Stimulated activated CD4-positive, alpha-beta T cell treated with anti-CD3 and anti-CD28 coated beads, Interleukin-1b, Interleukin-23, amount 100 ng/mL, for 48 hours (primary cell): ENCODE measurements at regions not wholly inside any gene's neighbourhood (a gene's known extent, or its start where the extent isn't known, plus 50 kb on each side); places are given as distances from the start of the nearest gene placed in this dataset.

ENCODE experiments used
- DNase-seq: peaks from one replicate; pipeline ENCODE4 v3.0.0-alpha.2; 2020

GRCh38 chr9:79801459-79801858 is 229.7 kb downstream of the TLE4 start:
- no peak for DNase-seq

GRCh38 chr9:79800578-79800977 is 228.8 kb downstream of the TLE4 start:
- DNase-seq = no peak

DNA sequence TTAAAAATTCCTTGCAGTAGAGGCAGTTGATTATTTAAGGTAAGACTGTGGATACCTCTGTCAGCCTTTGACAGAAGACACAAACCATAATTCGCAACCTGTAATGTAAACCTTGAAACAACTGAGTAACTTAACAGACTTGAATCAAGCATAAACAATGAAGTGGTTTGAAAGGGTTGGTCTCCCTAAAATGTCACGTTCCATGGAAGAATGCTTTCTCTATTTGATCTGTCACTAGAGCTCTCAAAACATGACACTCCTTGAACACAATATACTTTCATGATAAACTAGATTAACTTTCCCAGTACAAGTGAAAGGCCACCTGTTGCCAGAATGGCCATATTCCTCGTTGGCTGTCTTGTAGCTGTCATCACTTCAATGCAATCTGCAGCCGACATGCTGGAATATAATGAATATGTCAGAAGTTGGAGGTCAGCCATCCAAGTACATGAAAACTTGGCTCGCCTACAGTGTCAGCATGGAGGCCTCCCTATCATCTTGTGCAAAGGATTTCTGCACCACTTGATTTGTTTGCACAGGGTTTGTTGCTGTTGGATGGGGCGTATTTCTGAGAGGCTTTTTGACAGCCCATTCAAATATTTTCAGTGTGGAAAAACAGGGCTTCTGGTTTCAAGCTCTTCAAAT is 228.0 kb downstream of the TLE4 start:
- DNase-seq = no peak

DNA sequence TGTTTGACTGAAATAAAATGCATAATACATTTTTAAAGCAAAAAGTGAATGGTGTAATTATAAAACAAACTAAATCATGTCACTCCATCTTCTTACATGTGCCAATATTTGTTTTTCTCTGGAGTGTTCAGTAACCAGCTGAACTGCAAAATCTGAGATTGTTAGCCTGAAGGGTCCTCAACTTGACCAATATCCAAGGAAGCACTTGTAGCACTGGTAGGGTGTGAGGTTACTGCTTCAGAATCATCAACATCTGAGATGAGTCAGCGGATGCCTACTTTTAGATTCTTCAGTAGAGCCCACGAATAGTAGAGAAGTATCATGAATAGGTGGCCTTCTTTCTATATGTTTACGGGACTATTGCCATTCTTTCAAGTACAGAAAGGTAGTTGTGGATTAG is 226.7 kb downstream of the TLE4 start:
- no peak for DNase-seq

DNA sequence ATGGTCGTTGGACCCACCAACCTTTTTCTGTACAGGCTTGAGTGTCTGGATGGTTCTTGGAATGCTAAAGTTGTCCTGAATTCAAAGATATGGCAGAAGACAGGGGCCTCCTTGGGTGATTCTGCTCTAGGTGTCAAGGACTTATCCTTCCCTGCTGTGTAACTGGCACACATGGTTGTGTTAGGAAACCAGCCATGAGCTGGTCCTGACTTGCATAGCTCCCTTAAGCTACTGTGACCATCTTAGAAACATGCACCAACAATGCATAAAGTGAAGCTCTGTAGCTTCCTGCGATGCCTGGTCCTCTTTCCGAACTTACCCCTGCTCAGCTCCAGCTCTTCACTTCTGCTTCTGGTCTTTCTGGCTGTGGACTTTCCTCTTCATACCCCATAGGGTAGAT is 224.6 kb downstream of the TLE4 start:
- no peak for DNase-seq

GRCh38 chr9:79788662-79789061 is 216.9 kb downstream of the TLE4 start:
- DNase-seq = no peak

DNA sequence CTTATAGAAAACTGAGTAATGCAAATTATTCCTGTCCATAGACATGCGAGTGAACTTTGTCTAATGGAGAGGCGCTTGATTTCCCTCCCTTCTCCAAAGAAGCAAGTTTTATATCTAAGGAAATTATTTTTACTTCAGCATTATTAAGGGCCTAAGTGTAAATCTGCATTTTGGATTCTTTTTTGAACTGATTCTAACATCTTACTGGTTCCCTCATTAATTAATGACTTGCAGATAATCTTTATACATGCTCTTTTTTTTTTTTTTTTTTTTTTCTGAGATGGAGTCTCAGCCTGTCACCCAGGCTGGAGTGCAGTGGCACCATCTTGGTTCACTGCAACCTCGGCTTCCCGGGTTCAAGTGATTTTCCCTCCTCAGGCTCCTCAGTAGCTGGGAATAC is 209.5 kb downstream of the TLE4 start:
- no peak for DNase-seq

DNA sequence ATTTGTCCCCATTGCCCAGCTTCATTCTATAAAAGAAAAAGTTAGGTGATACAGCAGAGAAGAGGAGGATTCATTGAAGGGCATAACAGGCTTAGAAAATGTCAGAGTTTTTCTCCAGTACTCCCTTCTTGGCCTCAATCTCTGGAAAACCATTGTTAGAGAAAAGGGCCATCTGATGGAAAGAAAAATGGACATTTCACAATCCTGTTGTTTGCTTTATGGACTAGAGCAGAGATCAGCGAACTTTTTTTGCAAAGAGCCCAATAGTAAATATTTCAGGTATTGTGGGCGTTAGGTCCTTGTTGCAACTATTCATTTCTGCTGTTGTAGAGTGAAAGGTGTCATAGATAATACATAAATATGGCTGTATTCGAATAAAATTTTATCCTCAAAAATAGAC is 208.8 kb downstream of the TLE4 start:
- no peak for DNase-seq

DNA sequence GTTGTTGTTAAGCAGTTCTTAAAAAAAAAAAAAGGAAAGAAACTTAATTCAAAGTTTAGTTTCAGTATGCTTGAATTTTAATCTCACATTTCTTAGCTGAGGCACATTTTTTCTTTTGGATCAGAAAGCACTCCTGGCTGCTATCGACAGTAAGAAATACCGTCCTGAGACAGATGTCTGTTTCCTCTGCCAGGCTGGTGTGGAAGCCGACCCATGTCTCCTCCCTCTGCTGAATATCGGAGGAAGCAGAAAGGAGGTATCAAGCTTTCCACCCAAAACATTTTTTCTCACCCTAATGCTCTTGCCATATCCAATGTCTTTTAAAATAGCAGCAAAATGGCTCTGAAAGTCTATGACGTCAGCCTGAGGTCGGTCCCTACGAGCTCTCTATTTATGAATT is 208.1 kb downstream of the TLE4 start:
- DNase-seq = no peak

- DNase-seq = no peak
Observed at GRCh38 chr9:79778581-79778980, 206.8 kb downstream of the TLE4 start.

DNA sequence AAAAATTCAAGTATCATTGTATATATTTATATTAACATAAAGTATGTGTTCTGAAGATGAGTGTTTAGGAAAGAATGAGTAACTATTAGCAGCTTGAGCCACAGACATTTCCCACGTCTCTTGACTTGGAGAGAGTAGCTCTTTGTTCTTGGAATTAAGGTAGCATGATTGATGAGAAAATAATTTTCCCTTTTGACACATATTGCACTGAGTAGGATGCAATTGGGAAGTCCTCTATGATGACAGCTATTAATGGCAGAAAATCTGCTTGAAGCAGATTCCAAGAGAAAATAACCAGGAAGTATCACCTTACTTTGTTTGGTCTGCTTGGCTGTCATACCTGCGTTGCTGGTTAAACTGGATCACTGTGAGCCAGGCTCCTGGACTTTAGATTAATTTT is 204.8 kb downstream of the TLE4 start:
- no peak for DNase-seq
